ENCODE measurements at regions not wholly inside any gene's neighbourhood (a gene's known extent, or its start where the extent isn't known, plus 50 kb on each side); places are given as distances from the start of the nearest gene placed in this dataset.

DNA sequence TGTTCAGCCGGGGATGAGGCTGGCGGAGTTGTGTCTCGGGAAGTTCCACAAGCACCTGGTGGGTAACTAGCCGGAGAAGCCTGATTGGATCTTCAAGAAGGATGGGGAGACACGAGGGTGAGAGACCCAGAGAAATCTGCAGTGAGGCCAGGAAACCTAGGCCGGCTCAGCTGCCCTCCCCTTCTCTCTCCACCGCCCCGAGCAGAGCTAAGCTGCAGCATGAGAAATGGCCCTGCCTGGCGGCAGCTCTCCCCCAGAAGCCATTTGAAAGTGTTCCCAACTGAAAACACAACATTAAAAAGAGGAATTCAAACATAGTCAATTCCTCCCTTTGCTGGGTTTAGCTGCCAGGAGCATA is 77.8 kb upstream of the SHISAL1 start:
- DNase-seq (ENCODE audit: low spot score), result no peak
- TF ChIP-seq, protein P1, sequence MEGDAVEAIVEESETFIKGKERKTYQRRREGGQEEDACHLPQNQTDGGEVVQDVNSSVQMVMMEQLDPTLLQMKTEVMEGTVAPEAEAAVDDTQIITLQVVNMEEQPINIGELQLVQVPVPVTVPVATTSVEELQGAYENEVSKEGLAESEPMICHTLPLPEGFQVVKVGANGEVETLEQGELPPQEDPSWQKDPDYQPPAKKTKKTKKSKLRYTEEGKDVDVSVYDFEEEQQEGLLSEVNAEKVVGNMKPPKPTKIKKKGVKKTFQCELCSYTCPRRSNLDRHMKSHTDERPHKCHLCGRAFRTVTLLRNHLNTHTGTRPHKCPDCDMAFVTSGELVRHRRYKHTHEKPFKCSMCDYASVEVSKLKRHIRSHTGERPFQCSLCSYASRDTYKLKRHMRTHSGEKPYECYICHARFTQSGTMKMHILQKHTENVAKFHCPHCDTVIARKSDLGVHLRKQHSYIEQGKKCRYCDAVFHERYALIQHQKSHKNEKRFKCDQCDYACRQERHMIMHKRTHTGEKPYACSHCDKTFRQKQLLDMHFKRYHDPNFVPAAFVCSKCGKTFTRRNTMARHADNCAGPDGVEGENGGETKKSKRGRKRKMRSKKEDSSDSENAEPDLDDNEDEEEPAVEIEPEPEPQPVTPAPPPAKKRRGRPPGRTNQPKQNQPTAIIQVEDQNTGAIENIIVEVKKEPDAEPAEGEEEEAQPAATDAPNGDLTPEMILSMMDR (IDR thresholded peaks at IDR 0.05), result no peak
- no peak for ATAC-seq (ENCODE audit: low FRiP score)

DNA sequence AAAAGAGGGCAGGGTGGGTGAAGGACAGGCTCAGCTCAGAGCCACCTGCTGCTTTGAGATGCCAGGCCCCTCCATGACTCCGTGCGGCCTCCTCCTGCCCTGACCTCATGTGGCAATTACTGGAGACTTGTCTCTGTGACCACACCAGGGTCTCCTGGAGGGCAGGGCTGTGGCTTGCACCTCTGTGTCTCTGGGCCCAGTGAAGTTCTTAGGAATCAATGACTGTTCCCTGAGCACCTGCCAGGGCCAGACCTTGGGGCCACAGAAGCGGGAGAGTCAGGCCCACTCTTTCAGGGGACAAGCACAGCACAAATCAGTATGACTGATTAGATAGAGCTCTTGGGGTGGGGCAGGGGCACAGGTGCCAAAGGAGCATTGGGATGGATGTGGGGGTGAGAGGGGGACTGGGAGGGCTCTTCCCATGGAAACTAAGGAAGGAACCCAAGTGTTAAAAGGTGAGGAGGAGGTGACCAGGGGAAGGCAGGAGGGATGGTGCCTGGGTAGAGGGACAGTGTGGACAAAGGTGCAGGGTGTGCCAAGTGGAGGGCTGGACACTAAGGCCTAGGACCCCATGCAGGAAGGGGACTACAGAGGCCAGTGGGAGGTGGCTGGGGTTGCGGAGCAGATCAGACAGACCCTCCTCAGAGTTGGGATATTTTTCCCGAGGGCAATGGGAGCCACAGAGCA is 77.3 kb upstream of the SHISAL1 start:
- DNase-seq (ENCODE audit: low spot score) (peak; percentile 2), ATAC-seq (ENCODE audit: low FRiP score) (no peak)
- TF ChIP-seq, protein P1 (IDR thresholded peaks at IDR 0.05), result no peak

DNA sequence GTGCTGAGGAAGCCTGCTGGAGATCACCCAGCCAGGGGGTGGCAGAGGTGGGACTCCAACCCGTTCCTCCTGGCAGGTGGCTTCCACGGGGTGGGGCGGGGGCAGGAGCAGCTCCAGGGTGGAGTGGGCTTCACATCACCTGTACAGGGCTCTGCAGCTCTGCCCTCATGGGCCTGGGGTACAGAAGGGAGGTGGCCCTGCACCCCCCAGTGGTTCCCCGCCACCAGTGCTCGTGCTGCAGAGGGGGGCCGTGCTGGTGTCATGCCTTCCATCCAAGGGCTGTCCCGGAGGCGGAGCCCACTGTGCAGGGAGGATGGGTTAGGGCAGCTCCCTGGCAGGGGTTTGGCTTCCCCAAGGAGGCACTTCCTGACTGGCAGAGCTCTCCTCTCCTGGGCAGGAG is 76.4 kb upstream of the SHISAL1 start:
- DNase-seq (ENCODE audit: low spot score), result no peak

DNA sequence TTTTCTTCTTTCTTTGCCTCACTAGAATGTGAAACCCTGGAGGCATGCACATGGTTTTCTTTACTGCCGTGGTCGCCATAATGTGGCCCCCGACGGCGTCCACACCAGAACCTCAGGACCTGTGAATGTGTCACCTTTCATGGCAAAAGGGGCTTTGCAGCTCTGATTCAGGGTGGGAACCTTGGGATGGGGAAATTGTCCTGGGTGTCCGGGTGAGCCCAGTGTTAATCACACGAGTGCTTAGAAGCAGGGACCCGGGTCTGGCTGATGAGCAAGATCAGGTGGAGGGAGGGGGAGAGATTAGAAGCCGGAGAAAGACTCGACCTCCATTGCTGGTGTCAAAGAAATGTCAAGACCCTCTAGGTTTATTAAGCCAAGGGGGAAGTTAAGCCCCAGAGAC is 74.7 kb upstream of the SHISAL1 start:
- no peak for ATAC-seq (ENCODE audit: low FRiP score)
- TF ChIP-seq, protein P1 (IDR thresholded peaks at IDR 0.05), result no peak
- DNase-seq (ENCODE audit: low spot score), result no peak

More for the DNA sequence above, 76.4 kb upstream of the SHISAL1 start:
- TF ChIP-seq, protein P1 (IDR thresholded peaks at IDR 0.05), result no peak
- no peak for ATAC-seq (ENCODE audit: low FRiP score)

DNA sequence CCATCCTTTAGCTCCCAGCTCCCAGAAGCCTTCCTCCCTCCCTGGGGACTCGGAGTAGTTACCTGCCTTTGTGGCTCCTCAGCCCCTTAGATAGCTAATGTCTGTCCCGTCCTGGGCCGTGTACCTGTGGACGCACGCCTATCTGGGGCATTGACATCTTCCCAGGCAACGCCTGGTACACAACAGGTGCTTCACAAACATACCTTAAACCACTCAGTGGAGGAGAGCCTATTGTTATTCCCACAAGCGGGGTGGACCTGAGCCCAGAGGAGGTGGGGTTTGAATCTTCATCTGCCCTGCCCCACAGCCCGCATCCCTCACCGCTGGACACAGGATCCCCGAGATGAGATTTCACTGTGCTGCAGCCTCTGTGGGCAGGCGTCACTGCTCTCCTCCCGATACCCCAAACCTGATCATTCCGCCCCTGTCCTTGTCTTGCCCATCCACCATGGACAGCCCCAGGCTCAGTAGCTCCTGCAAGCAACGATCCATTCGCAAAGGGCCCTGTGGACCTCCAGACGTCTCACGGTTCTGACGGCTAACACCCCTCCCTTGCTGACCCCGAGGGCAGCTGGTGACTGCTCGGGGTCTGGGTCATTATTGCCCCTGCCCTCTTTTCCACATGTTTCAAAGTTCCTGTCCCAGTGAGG is 73.8 kb upstream of the SHISAL1 start:
- ATAC-seq (ENCODE audit: low FRiP score) (no peak), DNase-seq (ENCODE audit: low spot score) (no peak)

DNA sequence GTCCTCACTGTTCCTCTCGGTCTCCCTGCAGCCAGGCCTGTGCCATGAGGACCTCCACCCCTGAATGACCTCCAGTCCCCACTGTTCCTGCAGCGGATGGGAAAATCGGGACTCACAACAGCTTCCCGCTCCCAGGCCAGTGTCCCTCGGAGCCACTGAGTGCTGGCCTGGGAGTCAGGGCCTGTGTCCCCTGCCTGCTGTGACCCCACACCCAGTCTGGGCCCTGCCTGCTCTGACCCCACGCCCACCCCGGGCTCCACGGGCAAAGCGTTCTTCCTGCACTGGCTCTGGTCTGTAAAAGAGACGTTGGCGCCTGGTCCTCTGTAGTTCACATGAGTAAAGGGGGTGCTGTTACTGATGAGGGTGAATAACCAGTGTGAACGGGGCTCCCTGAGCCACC is 73.0 kb upstream of the SHISAL1 start:
- ATAC-seq (ENCODE audit: low FRiP score), result no peak
- no peak for DNase-seq (ENCODE audit: low spot score)

More for the DNA sequence above, 73.8 kb upstream of the SHISAL1 start:
- TF ChIP-seq, protein P1 (IDR thresholded peaks at IDR 0.05), result no peak

More for the DNA sequence above, 73.0 kb upstream of the SHISAL1 start:
- TF ChIP-seq, protein P1 (IDR thresholded peaks at IDR 0.05), result no peak
